Sciatic nerve (tissue), 2 donors: ENCODE measurements at regions not wholly inside any gene's neighbourhood (a gene's known extent, or its start where the extent isn't known, plus 50 kb on each side); places are given as distances from the start of the nearest gene placed in this dataset.

Experiments used
- ATAC-seq: fragments of 200-7000 bp; cut with Tn5 transposase; one replicate; pipeline ENCODE4 v1.9.1; 2020; ENCODE audit warnings: mild to moderate bottlenecking, moderate library complexity
- DNase-seq: peaks from one replicate; pipeline ENCODE4 v3.0.0-alpha.2; 2020; ENCODE audit warnings: low spot score
- intact Hi-C: fragments of 100-400 bp; cut with DNase I; formaldehyde crosslinking; loops from one replicate; pipeline ENCODE4 v1.14.2; 2022
- donor health status: DM: no; HTN: no; CAD: no.
- donor health status: DM: no; HTN: no; CAD: no.

- ATAC-seq (no peak), DNase-seq (no peak)
- intact Hi-C loops: no loop called here
These were observed 526.2 kb upstream of the TNP1 start for GRCh38 chr2:217386041-217386440.

GRCh38 chr2:217383620-217384019, 523.8 kb upstream of the TNP1 start:
- intact Hi-C loops: no loop called here
- ATAC-seq: no peak
- DNase-seq: no peak

- ATAC-seq (no peak), DNase-seq (no peak)
- intact Hi-C loops: no loop called here
These were observed 522.9 kb upstream of the TNP1 start for GRCh38 chr2:217382794-217383193.

- no peak for ATAC-seq
- DNase-seq: no peak
- intact Hi-C loops: no loop called here
These were observed 519.9 kb upstream of the TNP1 start for GRCh38 chr2:217379807-217380206.

GRCh38 chr2:217372794-217373193, 512.9 kb upstream of the TNP1 start:
- intact Hi-C loops: no loop called here
- ATAC-seq (no peak), DNase-seq (no peak)

GRCh38 chr2:217371781-217372213, 511.9 kb upstream of the TNP1 start:
- ATAC-seq (peak; percentile 45), DNase-seq (no peak)
- intact Hi-C loops: no loop called here

- intact Hi-C loops: no loop called here
- DNase-seq: no peak
- no peak for ATAC-seq
These were observed 510.5 kb upstream of the TNP1 start for GRCh38 chr2:217370391-217370790.

GRCh38 chr2:217367464-217367863, 507.6 kb upstream of the TNP1 start:
- no peak for ATAC-seq
- DNase-seq: no peak
- intact Hi-C loops: no loop called here

GRCh38 chr2:217366966-217367365, 507.1 kb upstream of the TNP1 start:
- intact Hi-C loops: no loop called here
- DNase-seq (no peak), ATAC-seq (no peak)

GRCh38 chr2:217366266-217366895, 506.5 kb upstream of the TNP1 start:
- intact Hi-C loops: no loop called here
- ATAC-seq (no peak), DNase-seq (no peak)

- ATAC-seq (no peak), DNase-seq (no peak)
- intact Hi-C loops: no loop called here
These were observed 505.8 kb upstream of the TNP1 start for GRCh38 chr2:217365656-217366055.

- ATAC-seq (no peak), DNase-seq (no peak)
- intact Hi-C loops: no loop called here
These were observed 504.4 kb upstream of the TNP1 start for GRCh38 chr2:217364224-217364623.

- no peak for ATAC-seq
- no peak for DNase-seq
- intact Hi-C loops: no loop called here
These were observed 503.6 kb upstream of the TNP1 start for GRCh38 chr2:217363470-217363869.

- ATAC-seq: no peak
- intact Hi-C loops: no loop called here
These were observed 502.8 kb upstream of the TNP1 start for GRCh38 chr2:217362710-217363109.

GRCh38 chr2:217362286-217362685, 502.4 kb upstream of the TNP1 start:
- DNase-seq: no peak
- ATAC-seq: no peak
- intact Hi-C loops: no loop called here

More at GRCh38 chr2:217362710-217363109, 502.8 kb upstream of the TNP1 start:
- DNase-seq: no peak

- intact Hi-C loops: no loop called here
- peak; percentile 51 for ATAC-seq
These were observed 501.6 kb upstream of the TNP1 start for GRCh38 chr2:217361483-217361880.

GRCh38 chr2:217360781-217361482, 501.1 kb upstream of the TNP1 start:
- intact Hi-C loops: no loop called here
- ATAC-seq (peak; percentile 82), DNase-seq (no peak)

More at GRCh38 chr2:217361483-217361880, 501.6 kb upstream of the TNP1 start:
- DNase-seq: no peak

- intact Hi-C loops: no loop called here
- no peak for DNase-seq
- no peak for ATAC-seq
These were observed 500.2 kb upstream of the TNP1 start for GRCh38 chr2:217360111-217360510.

- no peak for ATAC-seq
- intact Hi-C loops: no loop called here
- no peak for DNase-seq
These were observed 498.2 kb upstream of the TNP1 start for GRCh38 chr2:217357886-217358620.

GRCh38 chr2:217356781-217357180, 496.9 kb upstream of the TNP1 start:
- peak; percentile 65 for DNase-seq
- intact Hi-C loops: no loop called here
- ATAC-seq: peak; percentile 85
